T47D (cell line): ENCODE measurements at regions not wholly inside any gene's neighbourhood (a gene's known extent, or its start where the extent isn't known, plus 50 kb on each side); places are given as distances from the start of the nearest gene placed in this dataset.

Source experiments
- DNase-seq, 2 experiments: peaks; one replicate each; pipeline versions ENCODE4 v3.0.0 to v3.0.0-alpha.2; 2011 to 2012; ENCODE audit warnings: low read depth in 1 of 2, low spot score in 1 of 2
- JUND ChIP-seq: IDR thresholded peaks from 2 replicates; pipeline ENCODE4 v1.6.1; 2012; ENCODE audit warnings: low read depth
- in situ Hi-C: cut with HindIII; loops from 2 replicates; pipeline ENCODE4 v1.10.0; 2016; ENCODE audit warnings: low sequenced_read_pairs, low pct_unique_long_range_greater_than_20kb

DNA sequence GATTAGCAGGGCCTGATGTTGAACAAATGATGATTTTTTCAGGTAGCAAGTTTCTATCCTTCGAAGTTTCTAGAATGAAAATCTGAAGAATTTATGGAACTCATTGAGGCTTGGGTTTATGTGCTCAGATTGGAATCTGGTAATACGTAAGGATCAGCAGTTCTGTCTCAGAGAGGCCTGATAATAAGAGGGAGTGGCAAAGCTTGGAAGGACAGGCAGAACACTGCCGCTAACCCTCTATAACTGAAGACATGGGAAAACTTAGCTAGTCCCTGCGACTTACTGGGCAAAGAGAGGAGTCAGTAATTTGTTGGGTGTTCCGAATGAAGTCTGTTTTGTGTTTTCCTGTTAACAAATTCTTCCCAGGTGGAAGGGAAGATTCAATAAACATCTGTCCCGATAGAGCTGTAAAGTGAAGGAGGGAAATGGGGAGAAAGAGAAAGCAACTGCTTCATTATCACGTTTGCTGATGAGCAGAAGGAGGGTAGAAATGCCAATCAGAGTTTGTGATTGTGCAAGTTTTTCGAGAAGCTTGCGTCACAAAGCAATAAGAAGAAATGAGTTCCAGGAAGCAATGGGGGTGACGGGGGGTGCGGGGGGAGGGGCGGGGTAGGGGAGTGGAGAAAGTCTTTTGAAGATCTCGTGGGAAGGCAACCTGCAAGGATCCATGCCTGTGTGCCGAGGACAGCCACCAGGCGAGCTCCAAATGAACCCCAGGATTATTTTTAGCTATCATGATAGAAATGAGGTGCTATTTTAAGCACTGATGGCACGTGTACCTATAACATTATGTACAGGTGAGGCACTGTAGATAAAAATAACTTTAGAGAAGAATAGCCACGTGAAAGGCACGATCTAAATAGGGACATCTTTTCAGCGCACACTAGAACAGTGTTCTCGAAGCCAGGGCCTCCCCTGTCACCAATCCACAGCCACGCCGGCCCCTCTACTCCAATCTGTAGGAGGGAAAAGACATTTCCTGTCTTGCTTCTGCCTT lies 224.1 kb downstream of the FGF9 start:
- no peak for TF ChIP-seq JUND
- no peak for DNase-seq
- in situ Hi-C loops, result no loop called here

DNA sequence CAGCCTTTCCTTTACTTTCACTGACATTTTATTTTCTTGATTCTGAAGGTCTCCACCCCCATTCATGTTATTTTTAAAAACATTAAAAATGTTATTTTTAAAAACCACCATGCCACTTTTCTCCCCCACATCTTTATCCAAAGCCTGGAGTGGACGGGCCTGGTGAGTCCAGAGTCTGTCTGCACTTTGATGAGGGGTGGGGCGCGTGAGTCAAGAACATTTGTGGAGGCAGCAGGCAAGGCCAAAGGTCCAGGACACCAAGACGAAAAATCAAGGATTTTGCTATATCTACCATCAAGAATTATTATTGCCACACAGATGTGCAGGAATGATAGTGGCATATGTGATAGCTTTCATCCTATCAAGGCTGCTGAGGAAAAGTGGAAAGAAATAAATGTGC lies 224.9 kb downstream of the FGF9 start:
- in situ Hi-C loops, result no loop called here
- TF ChIP-seq JUND, result no peak

DNA sequence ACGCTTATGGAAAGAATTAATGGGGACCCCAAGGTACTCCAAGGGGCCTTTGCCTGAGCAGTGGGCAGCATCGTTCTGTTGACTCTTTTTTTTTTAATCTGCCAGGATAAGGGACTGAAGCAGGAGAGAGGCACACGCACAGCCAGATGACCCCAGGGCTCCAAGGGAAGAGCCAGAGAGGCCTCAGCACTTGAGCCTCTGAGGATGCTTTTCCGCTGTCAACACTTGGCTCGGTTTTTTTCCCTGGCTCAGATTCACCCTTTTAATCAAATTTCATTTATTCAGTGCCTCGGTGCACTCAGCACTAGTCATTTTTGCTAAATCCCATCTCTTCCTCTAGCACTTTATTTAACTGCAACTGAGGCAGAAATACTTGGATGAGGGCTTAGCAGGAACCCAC lies 226.3 kb downstream of the FGF9 start:
- no peak for TF ChIP-seq JUND
- in situ Hi-C loops, result no loop called here
- DNase-seq, result no peak

More for the DNA sequence above, 224.9 kb downstream of the FGF9 start:
- DNase-seq, result no peak

DNA sequence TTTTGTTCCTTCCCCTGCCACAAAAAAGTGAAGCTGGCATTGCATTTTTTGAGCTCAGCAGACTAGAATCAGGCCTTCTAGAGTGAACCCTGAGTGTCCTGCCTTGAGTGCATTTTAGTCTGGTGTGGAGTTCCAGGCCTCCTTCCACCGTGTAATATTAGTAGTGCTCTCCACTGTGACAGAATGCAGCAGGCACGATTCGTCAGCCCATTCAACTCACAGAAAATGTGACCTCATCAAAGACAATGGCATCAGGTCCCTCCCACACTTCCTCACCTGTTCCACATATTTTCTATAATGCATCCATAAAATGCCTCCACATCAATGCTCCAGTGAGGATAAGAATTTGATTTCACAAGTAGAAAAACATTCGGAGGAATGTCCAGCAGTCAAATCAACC lies 227.6 kb downstream of the FGF9 start:
- no peak for DNase-seq
- in situ Hi-C loops, result no loop called here
- TF ChIP-seq JUND, result no peak

DNA sequence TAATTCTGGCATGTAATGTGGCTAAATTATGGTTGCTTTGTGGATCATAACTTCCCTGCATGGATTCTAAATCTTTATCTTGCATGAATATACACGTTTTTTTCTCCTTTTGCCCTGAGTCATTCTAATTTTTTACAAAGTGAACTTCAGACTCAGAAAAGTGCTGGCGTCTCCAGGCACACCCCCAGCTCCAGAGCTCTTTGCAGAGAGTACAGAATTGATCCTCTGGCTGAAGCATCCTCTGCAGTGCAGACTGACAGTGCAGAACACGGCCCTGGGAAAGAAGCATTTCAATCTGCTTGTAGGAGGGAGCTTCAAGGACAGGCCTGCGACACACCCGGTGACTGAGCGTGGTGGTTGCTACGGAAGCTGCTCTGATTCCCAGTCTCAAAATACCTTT lies 228.1 kb downstream of the FGF9 start:
- in situ Hi-C loops, result no loop called here
- TF ChIP-seq JUND, result no peak

DNA sequence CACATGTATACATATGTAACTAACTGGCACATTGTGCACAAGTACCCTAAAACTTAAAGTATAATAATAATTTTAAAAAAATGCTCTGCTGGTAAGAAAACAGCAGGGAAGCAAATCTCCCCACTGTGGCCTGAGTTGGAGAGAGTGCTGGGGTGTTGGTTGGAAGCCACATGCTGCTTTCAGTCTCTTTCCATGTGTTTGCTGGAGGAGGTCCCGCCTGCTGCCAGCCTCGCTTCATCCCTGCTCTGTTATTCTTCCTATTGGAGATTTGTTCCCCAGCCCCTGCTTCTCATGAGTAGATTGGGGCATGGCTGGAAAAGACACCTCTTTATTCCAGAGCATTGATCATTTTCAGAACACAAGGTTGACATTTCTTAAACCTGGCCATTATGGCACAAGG lies 230.5 kb downstream of the FGF9 start:
- in situ Hi-C loops, result no loop called here
- no peak for TF ChIP-seq JUND
- DNase-seq, result no peak

More for the DNA sequence above, 228.1 kb downstream of the FGF9 start:
- no peak for DNase-seq

DNA sequence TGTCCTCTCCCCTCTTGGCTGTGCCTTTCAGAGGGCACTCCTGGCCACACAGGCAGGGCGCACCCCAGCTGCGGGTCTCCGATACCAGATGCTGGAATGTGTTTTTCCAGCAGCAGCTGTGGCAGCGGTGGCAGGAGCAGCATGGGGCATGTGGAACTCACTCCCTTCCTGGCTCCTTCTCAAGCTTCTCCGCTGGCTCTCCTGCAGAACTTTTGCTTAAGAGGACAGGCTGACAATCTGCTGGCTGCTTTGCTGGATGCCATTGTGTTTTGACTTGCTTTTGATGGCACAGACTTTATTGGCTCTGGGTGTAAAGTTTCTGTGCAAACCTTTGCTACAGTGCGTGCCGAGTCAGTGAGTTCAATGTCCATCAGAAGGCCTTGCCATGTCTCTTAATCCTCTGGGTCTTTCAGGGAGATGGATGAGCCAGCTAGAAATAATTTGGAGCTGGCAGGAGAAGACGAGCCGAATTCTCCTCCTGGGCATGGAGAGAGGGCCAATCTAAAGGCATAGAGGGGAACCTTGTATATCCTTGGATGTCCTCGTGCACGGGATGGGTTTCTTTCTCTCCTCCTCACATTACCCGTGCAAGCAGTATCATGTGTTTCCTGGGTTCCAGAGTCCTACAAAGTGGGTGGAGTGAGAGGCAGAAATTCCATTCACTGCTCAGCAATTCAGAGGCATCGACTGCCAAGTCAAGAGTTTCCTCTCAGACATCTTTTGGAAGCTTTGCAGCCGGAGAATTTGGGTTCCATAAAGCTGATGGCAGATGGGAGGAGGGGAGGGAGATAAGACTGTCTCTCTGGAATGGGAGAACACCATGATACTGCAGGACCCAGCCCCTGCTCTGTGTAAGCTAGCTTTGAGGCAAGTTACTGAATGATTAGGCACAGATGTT lies 231.2 kb downstream of the FGF9 start:
- no peak for DNase-seq
- in situ Hi-C loops, result no loop called here
- TF ChIP-seq JUND, result no peak

DNA sequence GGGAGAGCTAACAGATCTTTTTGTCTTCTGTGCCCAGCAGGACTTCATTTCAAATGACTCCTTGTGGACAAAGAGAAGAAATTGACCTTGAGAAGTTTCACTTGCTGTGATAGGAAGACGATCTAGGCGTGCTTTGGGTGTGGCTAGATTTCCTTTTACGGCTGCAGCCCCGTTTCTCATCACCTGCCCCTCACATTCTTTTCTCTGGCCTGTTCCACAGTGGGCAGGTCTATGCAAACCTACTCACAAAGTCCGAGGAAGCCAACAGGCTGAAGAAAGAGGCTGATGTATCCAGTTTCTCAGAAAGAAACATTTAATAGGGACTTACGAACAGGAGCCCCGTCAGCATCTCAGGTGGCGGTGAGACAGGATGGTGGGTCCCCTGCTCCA lies 231.8 kb downstream of the FGF9 start:
- no peak for TF ChIP-seq JUND
- no peak for DNase-seq
- in situ Hi-C loops, result no loop called here

DNA sequence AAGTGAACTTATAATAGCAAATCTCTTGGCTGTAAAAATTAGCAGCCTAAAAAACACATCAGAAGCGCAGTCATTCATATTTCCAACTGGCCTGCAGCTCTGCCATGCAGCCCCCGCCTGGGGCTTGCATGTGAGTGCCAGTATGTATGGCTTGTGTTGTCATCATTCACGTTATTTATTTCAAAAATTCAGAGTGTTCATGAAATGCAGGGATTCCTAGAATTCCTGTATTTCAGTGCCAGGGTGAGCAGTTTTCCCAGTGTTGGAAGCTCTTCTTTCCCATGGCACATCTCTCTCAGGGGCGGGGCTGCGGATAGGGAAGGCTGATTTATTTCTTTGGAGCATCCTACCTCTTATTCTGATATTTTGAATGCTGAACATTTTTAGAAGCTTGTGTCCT lies 234.6 kb downstream of the FGF9 start:
- DNase-seq, result no peak
- TF ChIP-seq JUND, result no peak
- in situ Hi-C loops, result no loop called here

DNA sequence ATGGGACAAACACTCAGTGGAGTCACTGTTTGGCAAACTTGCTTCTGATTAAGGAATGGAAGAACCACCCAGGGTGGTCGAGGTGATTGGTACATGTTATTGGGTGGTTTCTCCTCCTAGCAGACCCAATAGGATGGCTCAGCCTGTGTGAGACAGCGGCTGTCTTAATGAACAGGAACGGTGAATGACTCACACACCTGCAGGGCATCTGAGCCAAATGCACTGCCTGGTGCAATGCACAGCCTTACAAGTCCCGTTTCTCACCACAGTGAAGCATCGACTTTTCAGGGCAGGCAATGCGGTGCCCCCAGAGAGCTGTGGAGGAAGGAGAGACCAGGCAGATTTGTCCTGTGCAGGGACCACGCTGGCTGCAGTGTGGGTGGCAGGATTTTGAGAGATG lies 238.5 kb downstream of the FGF9 start:
- in situ Hi-C loops, result no loop called here
- no peak for TF ChIP-seq JUND
- peak in 1 of 2 experiments; percentile 40 for DNase-seq

DNA sequence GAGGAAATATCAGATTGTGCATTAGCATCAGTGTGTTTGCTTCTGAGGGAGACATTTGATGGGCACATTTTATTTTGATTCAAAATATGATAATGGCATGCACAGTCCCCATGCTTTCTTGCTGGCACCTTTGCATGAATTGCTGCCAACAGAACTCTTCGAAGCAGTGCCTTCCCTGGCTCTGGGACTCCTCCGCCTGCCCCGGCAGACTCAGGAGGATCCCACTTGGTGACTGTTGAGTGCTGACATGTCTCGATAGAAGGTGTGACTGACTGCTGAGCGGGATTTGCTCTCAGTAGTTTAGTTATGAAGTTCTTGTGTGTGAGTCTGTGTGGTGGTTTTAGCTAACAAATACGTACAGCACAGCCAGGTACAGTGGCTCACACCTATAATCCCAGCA lies 239.7 kb downstream of the FGF9 start:
- in situ Hi-C loops, result no loop called here
- DNase-seq, result no peak
- no peak for TF ChIP-seq JUND

DNA sequence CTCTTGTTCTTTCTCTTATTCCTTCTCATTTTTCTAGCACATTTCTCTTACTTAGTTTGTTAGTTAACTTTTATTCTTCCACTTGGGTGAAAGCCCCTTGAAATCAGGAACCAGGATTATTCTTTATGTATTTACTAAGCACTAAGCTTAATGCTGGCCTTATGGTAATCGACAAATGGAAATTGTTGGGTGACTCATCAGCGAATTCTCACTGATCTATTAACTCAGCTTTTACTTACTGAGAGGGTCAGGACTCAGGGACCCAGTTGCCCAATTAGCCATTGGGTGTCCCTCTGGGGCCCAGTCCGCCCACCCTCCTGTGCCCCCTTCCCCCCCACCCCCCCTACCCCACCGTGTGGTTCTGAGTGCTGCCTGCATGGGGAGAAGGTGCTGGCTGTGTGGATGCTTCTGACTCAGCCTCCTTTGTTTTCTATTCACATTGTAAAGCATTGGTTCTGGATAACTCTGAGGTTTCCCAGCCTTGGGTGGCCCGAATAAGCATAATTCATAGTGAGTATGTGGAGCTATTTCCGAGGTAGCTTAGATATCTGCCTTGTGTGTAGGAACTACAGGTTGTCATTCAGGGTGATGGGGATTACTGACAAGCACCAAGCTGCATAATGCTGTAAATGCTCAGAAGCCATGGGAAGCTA lies 240.9 kb downstream of the FGF9 start:
- TF ChIP-seq JUND, result no peak
- no peak for DNase-seq
- in situ Hi-C loops, result no loop called here

DNA sequence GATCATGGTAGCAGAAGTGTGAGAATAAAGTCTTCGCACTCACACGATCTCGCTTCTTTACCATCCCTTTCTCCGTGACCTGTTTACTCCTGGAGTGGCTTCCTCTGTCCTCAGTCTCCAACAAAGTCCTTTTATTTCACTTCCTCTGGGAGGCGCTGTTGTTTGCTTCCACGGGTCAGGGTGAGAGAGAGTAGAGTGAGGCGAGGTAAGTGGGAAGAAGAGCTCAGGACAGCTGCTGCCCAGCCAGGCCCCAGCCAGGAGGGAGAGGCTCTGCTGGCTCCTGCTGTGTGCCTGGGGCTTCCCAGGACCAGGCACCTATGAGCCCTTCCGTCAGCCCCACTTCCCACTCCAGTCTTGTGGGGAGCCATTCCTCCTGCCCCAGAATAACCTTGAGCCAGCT lies 242.1 kb downstream of the FGF9 start:
- no peak for TF ChIP-seq JUND
- in situ Hi-C loops, result no loop called here
- peak in 1 of 2 experiments; percentile 52 for DNase-seq
